Neural progenitor cell (in vitro differentiated cells): ENCODE measurements at regions not wholly inside any gene's neighbourhood (a gene's known extent, or its start where the extent isn't known, plus 50 kb on each side); places are given as distances from the start of the nearest gene placed in this dataset.

ENCODE experiments used
- DNase-seq: peaks from one replicate; pipeline ENCODE4 v3.0.0-alpha.2; 2016; ENCODE audit warnings: low spot score
- H2AFZ ChIP-seq: fragments of 200-600 bp; sonication (generic); replicated peaks from 2 replicates; pipeline ENCODE4 v1.6.1; 2016; ENCODE audit warnings: antibody characterized with exemption
- H3F3A ChIP-seq: fragments of 200-600 bp; sonication (generic); 2 replicates; pipeline ENCODE4 v1.6.1; 2016; ENCODE audit warnings: antibody characterized with exemption, low read depth
- H3K27ac ChIP-seq: fragments of 200-600 bp; sonication (generic); 2 replicates; pipeline ENCODE4 v1.5.1; 2016; ENCODE audit warnings: mild to moderate bottlenecking
- H3K27me3 ChIP-seq: fragments of 200-600 bp; sonication (generic); 2 replicates; pipeline ENCODE4 v1.6.1; 2016; ENCODE audit warnings: mild to moderate bottlenecking, moderate library complexity
- H3K36me3 ChIP-seq: fragments of 200-600 bp; sonication (generic); 2 replicates; pipeline ENCODE4 v1.5.1; 2016
- H3K4me1 ChIP-seq: fragments of 200-600 bp; sonication (generic); 2 replicates; pipeline ENCODE4 v1.6.1; 2016; ENCODE audit warnings: mixed run types
- H3K4me2 ChIP-seq: fragments of 200-600 bp; sonication (generic); 2 replicates; pipeline ENCODE4 v1.6.1; 2016
- H3K4me3 ChIP-seq: fragments of 200-600 bp; sonication (generic); 2 replicates; pipeline ENCODE4 v1.5.1; 2016
- H3K79me2 ChIP-seq: fragments of 200-600 bp; sonication (generic); 2 replicates; pipeline ENCODE4 v1.6.1; 2016; ENCODE audit warnings: low read depth
- H3K9ac ChIP-seq: fragments of 200-600 bp; sonication (generic); 2 replicates; pipeline ENCODE4 v1.6.1; 2016
- H3K9me3 ChIP-seq: fragments of 200-600 bp; sonication (generic); 2 replicates; pipeline ENCODE4 v1.5.1; 2016; ENCODE audit warnings: low read depth
- H4K20me1 ChIP-seq: fragments of 200-600 bp; sonication (generic); 2 replicates; pipeline ENCODE4 v1.6.1; 2016; ENCODE audit warnings: low read depth
- H3K27ac Mint-ChIP-seq: 3 replicates; pipeline ENCODE4 v1.8.0; 2021; ENCODE audit warnings: mixed read lengths
- H3K27me3 Mint-ChIP-seq: 2 replicates; pipeline ENCODE4 v1.8.0; 2022; ENCODE audit warnings: low read depth, mild to moderate bottlenecking, inconsistent platforms, moderate library complexity, mixed read lengths; ENCODE audit not compliant: insufficient read depth
- H3K36me3 Mint-ChIP-seq: 3 replicates; pipeline ENCODE4 v1.8.0; 2021; ENCODE audit warnings: mixed read lengths
- H3K4me1 Mint-ChIP-seq: 3 replicates; pipeline ENCODE4 v1.8.0; 2021; ENCODE audit warnings: mixed read lengths
- H3K4me3 Mint-ChIP-seq: 3 replicates; pipeline ENCODE4 v1.8.0; 2021; ENCODE audit warnings: mild to moderate bottlenecking, moderate library complexity, mixed read lengths
- H3K9me3 Mint-ChIP-seq: 3 replicates; pipeline ENCODE4 v1.8.0; 2020; ENCODE audit warnings: mixed read lengths
- CTCF ChIP-seq: fragments of 200-600 bp; sonication (generic); IDR thresholded peaks from 2 replicates; pipeline ENCODE4 v1.5.1; 2017; ENCODE audit warnings: antibody characterized with exemption, mild to moderate bottlenecking
- EZH2 ChIP-seq: fragments of 200-600 bp; sonication (generic); IDR thresholded peaks from 2 replicates; pipeline ENCODE4 v1.6.1; 2017; ENCODE audit warnings: antibody characterized with exemption, mild to moderate bottlenecking, moderate library complexity
- EZH2phosphoT487 ChIP-seq: fragments of 200-600 bp; sonication (generic); IDR thresholded peaks from 2 replicates; pipeline ENCODE4 v1.6.1; 2017; ENCODE audit warnings: antibody characterized with exemption

- H3K36me3 Mint-ChIP-seq: no peaks in the 10 kb centered on the region
- H3K4me3 Mint-ChIP-seq: no peak overlapping the region
- Histone ChIP-seq H4K20me1 (no peaks in the 10 kb centered on the region), H3K4me3 (no peak overlapping the region), H3K4me2 (no peak overlapping the region), H3K4me1 (peaks cover 13% of the 10 kb centered on the region), H3K36me3 (no peaks in the 10 kb centered on the region), H3K27ac (no peak overlapping the region), H3K27me3 (no peaks in the 10 kb centered on the region), H3K9me3 (no peaks in the 10 kb centered on the region), H2AFZ (no peak overlapping the region), H3F3A (peaks cover 17% of the 10 kb centered on the region), H3K9ac (no peak overlapping the region), H3K79me2 (no peaks in the 10 kb centered on the region)
- H3K27me3 Mint-ChIP-seq: peaks cover 7% of the 10 kb centered on the region
- H3K27ac Mint-ChIP-seq: no peak overlapping the region
- TF ChIP-seq CTCF (no peak), EZH2 (no peak), EZH2phosphoT487 (no peak)
- H3K9me3 Mint-ChIP-seq: no peaks in the 10 kb centered on the region
- peaks cover 7% of the 10 kb centered on the region for H3K4me1 Mint-ChIP-seq
- DNase-seq: no peak
Observed at GRCh38 chr6:16832043-16832567, 70.8 kb upstream of the ATXN1 start.

GRCh38 chr6:16831136-16831535 lies 69.9 kb upstream of the ATXN1 start:
- peaks cover 4% of the 10 kb centered on the region for H3K4me1 ChIP-seq
- no peak overlapping the region for H3K4me3 ChIP-seq
- no peak overlapping the region for H3K27ac Mint-ChIP-seq
- H3K9me3 ChIP-seq: no peaks in the 10 kb centered on the region
- H3K4me1 Mint-ChIP-seq: peaks cover 3% of the 10 kb centered on the region
- no peaks in the 10 kb centered on the region for H4K20me1 ChIP-seq
- H3K27ac ChIP-seq: no peak overlapping the region
- peak overlapping the region; percentile 79 for H2AFZ ChIP-seq
- DNase-seq: no peak
- no peaks in the 10 kb centered on the region for H3K36me3 Mint-ChIP-seq
- H3K4me3 Mint-ChIP-seq: no peak overlapping the region
- no peak for TF ChIP-seq CTCF
- TF ChIP-seq EZH2: no peak
- TF ChIP-seq EZH2phosphoT487: no peak
- H3K9me3 Mint-ChIP-seq: no peaks in the 10 kb centered on the region
- H3K27me3 Mint-ChIP-seq: peaks cover 7% of the 10 kb centered on the region
- H3K9ac ChIP-seq: no peak overlapping the region
- H3K4me2 ChIP-seq: no peak overlapping the region
- no peaks in the 10 kb centered on the region for H3K27me3 ChIP-seq
- no peaks in the 10 kb centered on the region for H3K36me3 ChIP-seq
- H3K79me2 ChIP-seq: no peaks in the 10 kb centered on the region
- peaks cover 7% of the 10 kb centered on the region for H3F3A ChIP-seq

GRCh38 chr6:16828058-16828457 lies 66.8 kb upstream of the ATXN1 start:
- TF ChIP-seq EZH2phosphoT487 (no peak), EZH2 (no peak), CTCF (no peak)
- no peaks in the 10 kb centered on the region for H3K9me3 ChIP-seq
- no peak for DNase-seq
- no peak overlapping the region for H3K27ac ChIP-seq
- no peak overlapping the region for H3K27ac Mint-ChIP-seq
- H3K27me3 ChIP-seq: no peaks in the 10 kb centered on the region
- H3K4me1 Mint-ChIP-seq: no peaks in the 10 kb centered on the region
- H3K4me3 ChIP-seq: no peak overlapping the region
- H3K9me3 Mint-ChIP-seq: no peaks in the 10 kb centered on the region
- no peaks in the 10 kb centered on the region for H3K36me3 Mint-ChIP-seq
- H3K4me3 Mint-ChIP-seq: no peak overlapping the region
- H3K4me1 ChIP-seq: no peaks in the 10 kb centered on the region
- no peaks in the 10 kb centered on the region for H4K20me1 ChIP-seq
- H3K9ac ChIP-seq: no peak overlapping the region
- H3K36me3 ChIP-seq: no peaks in the 10 kb centered on the region
- H3K4me2 ChIP-seq: no peak overlapping the region
- H3F3A ChIP-seq: no peaks in the 10 kb centered on the region
- H3K79me2 ChIP-seq: no peaks in the 10 kb centered on the region
- peaks cover 4% of the 10 kb centered on the region for H3K27me3 Mint-ChIP-seq
- no peak overlapping the region for H2AFZ ChIP-seq
